ENCODE measurements at regions not wholly inside any gene's neighbourhood (a gene's known extent, or its start where the extent isn't known, plus 50 kb on each side); places are given as distances from the start of the nearest gene placed in this dataset.

DNA sequence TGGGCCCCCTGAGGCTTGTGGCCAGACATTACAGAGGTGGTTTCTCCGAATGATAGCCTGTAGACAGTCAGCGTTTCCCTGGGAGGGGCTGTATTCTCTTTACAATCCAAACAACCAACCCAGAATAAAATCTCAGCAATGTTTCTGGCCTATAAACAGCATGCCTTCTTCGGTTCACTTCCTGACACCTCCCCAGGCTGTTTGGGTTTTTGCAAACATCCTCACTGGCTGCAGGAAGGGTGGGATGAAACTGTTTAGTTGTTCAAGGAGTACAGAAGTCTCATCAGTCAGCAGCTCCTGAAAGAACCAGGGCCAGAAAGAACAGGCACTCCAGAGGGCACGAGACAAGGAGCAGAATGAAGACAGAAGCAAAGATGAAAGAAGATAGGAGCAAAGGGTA lies 350.0 kb downstream of the QKI start:
- DNase-seq (ENCODE audit: low read depth) = no peak

GRCh38 chr6:163761481-163761880 lies 347.0 kb downstream of the QKI start:
- no peak for DNase-seq (ENCODE audit: low read depth)
- TF ChIP-seq CTCF (IDR thresholded peaks at IDR 0.05; ENCODE audit: low read length, missing control alignments) = no peak
- H3K4me3 ChIP-seq (replicated peaks; ENCODE audit: low read depth, low read length) = no peak overlapping the region

More for the DNA sequence above, 350.0 kb downstream of the QKI start:
- H3K4me3 ChIP-seq (replicated peaks; ENCODE audit: low read depth, low read length) = no peak overlapping the region
- TF ChIP-seq CTCF (IDR thresholded peaks at IDR 0.05; ENCODE audit: low read length, missing control alignments) = no peak

DNA sequence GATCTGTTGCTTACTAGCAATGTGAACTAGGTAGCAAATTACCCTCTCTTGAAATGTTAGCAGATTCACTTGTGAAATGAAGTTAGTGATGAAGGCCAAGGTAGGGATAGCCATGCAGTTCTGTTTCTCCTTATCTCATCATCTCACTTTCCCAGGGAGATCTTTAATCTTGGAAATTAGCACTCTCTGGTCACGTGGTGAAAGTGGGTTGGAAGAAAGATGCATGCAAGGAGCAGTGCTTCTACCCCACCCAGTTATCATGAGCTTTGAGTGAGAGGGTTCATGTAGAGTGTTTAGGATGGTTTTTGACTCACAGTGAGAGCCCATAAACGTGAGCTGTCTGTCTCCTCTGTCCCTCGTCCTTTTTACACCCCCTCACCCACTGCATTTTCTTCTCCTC lies 346.3 kb downstream of the QKI start:
- no peak for DNase-seq (ENCODE audit: low read depth)
- no peak overlapping the region for H3K4me3 ChIP-seq (replicated peaks; ENCODE audit: low read depth, low read length)
- TF ChIP-seq CTCF (IDR thresholded peaks at IDR 0.05; ENCODE audit: low read length, missing control alignments) = no peak

- no peak for DNase-seq (ENCODE audit: low read depth)
- TF ChIP-seq CTCF (IDR thresholded peaks at IDR 0.05; ENCODE audit: low read length, missing control alignments) = no peak
Observed at GRCh38 chr6:163759542-163759941, 345.0 kb downstream of the QKI start.

DNA sequence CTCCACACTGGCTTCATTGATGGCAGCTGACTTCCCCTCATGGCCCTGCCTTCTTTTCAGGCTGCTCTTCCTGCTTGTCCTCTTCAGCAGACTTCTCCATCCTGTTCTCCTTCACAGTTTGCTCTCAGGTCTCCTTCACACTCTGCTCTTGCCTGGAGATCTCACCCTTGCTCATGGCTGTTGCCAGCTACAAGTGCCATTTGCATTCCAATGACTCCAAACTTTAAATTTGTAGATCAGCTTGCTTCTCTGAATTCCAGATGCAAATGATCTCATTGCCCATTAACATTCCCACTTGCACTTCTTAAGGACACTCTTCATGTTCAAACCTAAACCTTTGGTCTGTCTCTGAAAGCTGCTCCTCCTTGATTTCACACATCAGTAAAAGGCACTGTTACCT lies 343.0 kb downstream of the QKI start:
- TF ChIP-seq CTCF (IDR thresholded peaks at IDR 0.05; ENCODE audit: low read length, missing control alignments) = no peak
- no peak overlapping the region for H3K4me3 ChIP-seq (replicated peaks; ENCODE audit: low read depth, low read length)

More at GRCh38 chr6:163759542-163759941, 345.0 kb downstream of the QKI start:
- no peak overlapping the region for H3K4me3 ChIP-seq (replicated peaks; ENCODE audit: low read depth, low read length)

GRCh38 chr6:163756079-163756478 lies 341.6 kb downstream of the QKI start:
- no peak overlapping the region for H3K4me3 ChIP-seq (replicated peaks; ENCODE audit: low read depth, low read length)
- no peak for TF ChIP-seq CTCF (IDR thresholded peaks at IDR 0.05; ENCODE audit: low read length, missing control alignments)
- DNase-seq (ENCODE audit: low read depth) = no peak

More for the DNA sequence above, 343.0 kb downstream of the QKI start:
- no peak for DNase-seq (ENCODE audit: low read depth)

- H3K4me3 ChIP-seq (replicated peaks; ENCODE audit: low read depth, low read length) = no peak overlapping the region
- DNase-seq (ENCODE audit: low read depth) = no peak
- no peak for TF ChIP-seq CTCF (IDR thresholded peaks at IDR 0.05; ENCODE audit: low read length, missing control alignments)
Observed at GRCh38 chr6:163754866-163755265, 340.3 kb downstream of the QKI start.
